ENCODE measurements at regions not wholly inside any gene's neighbourhood (a gene's known extent, or its start where the extent isn't known, plus 50 kb on each side); places are given as distances from the start of the nearest gene placed in this dataset.

DNA sequence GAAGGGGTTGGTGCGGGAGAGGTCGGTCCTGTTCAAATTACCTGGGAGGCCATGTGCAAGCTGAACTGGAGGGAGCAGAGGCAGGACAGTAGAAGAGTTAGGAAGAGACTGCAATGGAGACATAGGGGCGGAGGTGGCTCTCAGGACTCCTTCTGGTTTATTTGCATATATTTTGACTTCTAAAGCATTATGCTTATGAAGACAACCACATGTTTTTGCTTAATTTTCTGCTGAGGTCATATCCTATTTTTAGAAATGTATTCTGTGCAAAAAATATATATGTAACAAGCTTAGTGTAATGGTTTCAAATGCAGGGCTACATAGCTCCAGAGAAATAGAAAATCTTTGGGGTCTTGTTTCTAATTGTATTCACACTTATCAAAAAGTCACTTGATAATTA lies 137.0 kb upstream of the MDM1 start:
- TF ChIP-seq YY1 (IDR thresholded peaks at IDR 0.05; ENCODE audit: insufficient read depth, insufficient read length) (no peak), SUZ12 (IDR thresholded peaks at IDR 0.05; ENCODE audit: extremely low read depth, insufficient read depth, insufficient read length) (no peak)
